Activated T-cell treated with anti-CD3 and anti-CD28 coated beads, Interleukin-2, amount 50 U/mL, for 1 hour (primary cell): ENCODE measurements at regions not wholly inside any gene's neighbourhood (a gene's known extent, or its start where the extent isn't known, plus 50 kb on each side); places are given as distances from the start of the nearest gene placed in this dataset.

Experiments used
- DNase-seq: peaks from one replicate; pipeline ENCODE4 v3.0.0-alpha.2; 2020

GRCh38 chr6:133697666-133698065 is 191.2 kb upstream of the TCF21 start:
- DNase-seq: no peak

DNA sequence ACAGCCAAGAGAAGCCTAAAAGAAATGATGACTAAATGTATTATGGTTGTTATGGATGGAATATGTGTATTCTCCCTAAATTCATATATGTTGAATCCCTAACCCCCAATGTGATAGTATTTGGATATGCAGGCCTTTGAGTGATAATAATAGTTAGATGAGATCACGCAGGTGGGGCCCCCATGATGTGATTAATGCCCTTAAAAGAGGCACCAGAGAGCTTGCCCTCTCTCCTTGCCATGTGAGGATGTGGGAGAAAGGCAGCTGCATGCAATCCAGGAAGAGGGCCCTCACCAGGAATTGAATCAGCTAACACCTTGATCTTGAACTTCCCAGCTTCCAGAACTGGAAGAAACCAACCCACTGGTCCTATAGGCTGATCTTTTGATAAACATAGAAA is 190.6 kb upstream of the TCF21 start:
- no peak for DNase-seq

- no peak for DNase-seq
Observed at GRCh38 chr6:133699741-133700385, 189.1 kb upstream of the TCF21 start.

DNA sequence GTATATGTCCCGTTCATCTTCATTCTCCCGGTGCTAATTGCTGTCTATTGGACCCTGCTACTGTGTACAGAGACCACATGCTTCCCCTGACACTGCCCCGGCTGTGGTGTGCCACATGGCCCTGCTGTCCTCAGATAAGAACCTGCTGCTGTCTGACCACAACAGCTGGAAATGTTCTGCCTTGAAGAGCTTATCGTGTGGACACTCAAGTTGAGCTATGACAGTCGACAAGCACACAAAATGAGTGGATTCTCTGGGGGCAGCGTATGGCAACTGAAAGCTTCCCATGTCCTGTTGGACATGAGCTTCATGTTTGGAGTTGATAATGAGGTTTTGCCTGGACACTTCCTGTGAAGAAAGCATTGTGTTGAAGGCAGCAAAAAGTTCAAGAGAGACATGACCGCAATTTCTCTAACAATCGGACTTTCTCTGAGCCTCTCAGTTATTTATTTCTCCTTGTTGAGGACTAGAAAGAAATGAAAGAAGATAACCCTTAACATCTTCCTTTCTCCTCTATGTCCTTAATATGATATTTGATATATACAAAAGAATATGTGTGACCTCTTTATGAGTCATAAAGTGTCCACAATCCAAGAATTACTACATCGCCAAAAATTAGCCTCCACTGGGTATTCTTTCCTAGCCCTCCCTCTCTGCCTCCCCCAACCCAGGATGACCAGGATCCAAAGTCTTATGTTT is 187.1 kb upstream of the TCF21 start:
- DNase-seq: no peak

- no peak for DNase-seq
Observed at GRCh38 chr6:133704371-133704770, 184.5 kb upstream of the TCF21 start.

- no peak for DNase-seq
Observed at GRCh38 chr6:133705066-133705465, 183.8 kb upstream of the TCF21 start.

GRCh38 chr6:133705731-133706130 is 183.2 kb upstream of the TCF21 start:
- DNase-seq: no peak

DNA sequence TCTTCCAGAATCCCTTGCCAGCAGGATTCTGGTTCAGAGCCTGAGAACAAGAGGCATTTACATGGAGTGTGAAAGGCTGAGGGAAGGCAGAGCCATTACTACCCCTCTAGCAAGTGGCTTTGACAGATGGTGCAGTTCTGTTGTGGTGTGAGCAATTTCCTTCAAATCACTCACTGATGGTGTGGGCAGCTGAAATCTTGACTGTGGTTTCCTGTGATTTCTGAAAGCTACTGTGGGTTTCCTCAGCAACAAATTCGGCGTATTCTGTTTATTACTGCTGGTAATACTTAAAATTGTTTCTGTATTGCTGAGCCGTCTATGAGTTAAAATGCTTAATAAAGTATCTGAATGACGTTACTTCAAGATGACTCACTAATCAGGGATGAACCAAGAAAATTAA is 181.5 kb upstream of the TCF21 start:
- DNase-seq: no peak

DNA sequence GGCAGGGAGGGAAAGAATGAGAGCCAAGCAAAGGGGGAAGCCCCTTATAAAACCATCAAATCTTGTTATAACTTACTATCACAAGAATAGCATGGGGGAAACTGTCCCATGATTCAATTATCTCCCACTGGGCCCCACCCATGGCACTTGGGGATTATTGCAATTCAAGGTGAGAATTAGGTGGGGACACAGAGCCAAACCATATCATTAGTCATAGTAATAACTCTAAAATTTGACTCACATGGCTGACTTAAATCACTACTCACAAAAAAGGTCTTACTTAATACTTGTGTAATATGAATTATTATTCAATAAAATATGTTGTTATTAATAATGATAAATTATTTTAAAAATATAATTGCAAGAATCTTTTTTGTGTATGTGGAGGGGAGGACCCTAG is 178.1 kb upstream of the TCF21 start:
- no peak for DNase-seq

DNA sequence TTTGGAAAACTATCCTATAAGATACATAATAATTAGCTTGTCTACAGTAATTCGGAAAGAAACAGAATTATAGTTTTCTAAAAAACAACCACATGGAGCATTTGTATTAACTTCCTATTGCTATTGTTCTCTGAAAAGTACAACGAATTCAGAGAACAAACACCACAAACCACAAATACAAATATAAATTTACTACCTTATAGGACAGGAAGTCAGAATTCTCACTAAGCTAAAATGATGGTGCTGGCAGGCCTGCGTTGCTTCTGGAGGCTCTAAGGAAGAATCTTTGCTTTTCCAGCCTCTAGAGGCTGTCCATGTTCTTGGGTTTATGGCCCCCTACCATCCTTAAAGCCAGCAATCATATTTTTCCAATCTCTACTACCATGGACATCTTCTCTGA is 173.6 kb upstream of the TCF21 start:
- no peak for DNase-seq

- no peak for DNase-seq
Observed at GRCh38 chr6:133724726-133725125, 164.2 kb upstream of the TCF21 start.

DNA sequence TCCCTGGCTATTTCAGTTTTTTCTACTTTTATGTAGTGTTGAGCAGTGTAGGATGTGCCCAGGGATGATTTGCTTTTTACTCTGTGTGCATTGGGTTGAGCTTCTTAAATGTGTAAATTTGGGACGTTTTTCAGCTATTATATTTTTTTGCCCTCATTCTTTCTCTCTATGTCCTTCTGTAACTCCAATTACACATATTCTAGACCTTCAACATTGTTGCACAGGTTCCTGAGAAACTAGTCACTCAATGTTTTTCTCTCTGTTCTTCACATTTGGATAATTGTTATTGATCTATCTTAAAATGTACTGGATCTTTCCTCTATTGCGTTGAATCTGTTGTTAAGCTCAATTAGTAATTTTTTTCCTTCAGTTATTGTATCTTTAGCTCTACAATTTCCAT is 162.7 kb upstream of the TCF21 start:
- DNase-seq: no peak

DNA sequence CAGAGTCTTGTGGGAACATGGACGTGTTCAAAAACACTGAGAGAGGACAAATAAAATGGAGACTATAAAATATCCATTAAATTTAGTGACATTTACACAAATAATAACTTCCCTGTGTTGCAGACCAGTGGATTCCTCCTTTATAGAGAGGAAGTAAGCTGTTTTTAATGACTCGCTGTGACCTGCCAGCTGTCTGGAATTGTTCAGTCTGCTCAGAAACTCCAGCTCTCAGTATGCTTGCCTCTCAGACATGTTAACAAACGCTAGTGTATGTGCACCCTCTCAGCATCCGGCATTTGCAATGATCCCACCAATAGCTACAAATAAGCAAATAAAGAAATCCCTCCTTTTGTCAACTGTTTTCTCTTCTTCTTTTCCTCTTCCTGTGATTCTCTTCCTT is 158.0 kb upstream of the TCF21 start:
- DNase-seq: no peak

DNA sequence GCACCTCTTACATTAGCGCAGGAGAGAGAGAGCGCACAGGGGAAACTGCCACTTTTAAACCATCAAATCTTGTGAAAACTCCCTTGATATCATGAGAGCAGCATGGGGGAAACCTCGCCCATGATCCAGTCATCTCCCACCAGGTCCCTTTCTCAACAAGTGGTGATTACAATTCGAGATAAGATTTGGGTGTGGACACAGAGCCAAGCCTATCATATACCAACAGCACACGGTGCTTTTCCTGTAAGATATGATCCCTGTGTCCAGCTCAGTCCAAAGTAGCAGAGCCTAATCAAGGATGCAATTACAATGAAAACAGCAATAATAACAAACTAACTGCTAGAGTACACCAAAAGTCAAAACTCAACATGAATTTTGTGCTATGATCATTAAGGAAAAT is 148.7 kb upstream of the TCF21 start:
- no peak for DNase-seq

- DNase-seq: no peak
Observed at GRCh38 chr6:133740816-133741215, 148.1 kb upstream of the TCF21 start.

- no peak for DNase-seq
Observed at GRCh38 chr6:133741375-133741861, 147.5 kb upstream of the TCF21 start.

GRCh38 chr6:133743621-133744020 is 145.3 kb upstream of the TCF21 start:
- DNase-seq: no peak

DNA sequence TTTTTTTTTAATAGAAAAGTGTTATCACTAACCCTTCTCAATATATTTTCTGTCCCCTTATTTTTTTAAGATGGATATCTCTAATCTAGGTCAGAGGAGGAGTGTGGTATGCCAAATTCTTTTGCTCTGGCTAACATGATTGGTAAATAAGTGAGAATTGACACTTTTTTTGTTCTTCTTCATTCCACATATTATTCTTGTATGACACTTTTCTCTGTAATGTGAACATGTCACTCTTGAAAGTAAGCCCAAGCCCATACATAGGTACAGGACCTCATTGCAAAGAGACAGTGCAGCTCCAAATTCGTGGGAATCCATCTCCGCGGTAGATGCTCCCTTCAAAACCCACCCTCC is 142.5 kb upstream of the TCF21 start:
- DNase-seq: no peak

DNA sequence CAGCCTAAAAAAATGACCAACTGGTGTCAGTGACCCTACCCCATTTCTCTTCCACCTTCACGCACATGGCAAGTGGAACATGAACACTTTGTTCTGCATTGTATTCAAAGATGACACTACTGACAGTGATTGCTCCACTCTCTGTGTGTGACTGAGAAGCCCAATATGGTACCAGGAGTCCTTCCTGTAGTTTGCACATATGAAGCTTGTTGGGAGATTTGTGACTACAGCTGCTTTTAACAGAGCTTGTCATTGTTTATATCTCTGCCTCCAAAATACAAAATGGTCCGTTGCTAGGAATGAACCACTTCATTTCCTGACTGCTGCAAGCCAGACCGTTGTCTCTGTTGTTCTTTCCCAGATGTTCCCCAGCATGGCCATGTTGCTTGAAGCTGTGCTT is 140.3 kb upstream of the TCF21 start:
- no peak for DNase-seq

GRCh38 chr6:133749427-133749826 is 139.5 kb upstream of the TCF21 start:
- DNase-seq: no peak

DNA sequence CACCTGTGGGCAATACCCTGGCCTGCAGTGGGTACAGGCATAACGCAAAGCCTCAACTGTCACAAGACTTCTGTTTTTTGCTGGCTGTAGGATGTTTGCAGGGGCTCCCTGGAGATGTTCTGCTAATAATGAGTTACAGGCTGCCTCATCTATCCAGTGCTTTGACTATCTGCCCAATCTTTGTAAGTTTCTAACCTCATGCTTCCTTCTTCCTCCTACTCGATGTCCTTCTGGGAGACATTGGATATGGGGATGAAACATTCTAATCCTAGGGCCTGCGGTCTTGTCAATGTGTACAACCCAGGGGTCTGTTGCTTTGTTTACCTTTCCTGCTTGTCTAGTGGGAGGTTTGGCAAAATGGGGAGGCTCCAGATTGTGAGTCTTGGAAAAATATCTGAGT is 136.8 kb upstream of the TCF21 start:
- DNase-seq: no peak

- DNase-seq: no peak
Observed at GRCh38 chr6:133753756-133754155, 135.2 kb upstream of the TCF21 start.

DNA sequence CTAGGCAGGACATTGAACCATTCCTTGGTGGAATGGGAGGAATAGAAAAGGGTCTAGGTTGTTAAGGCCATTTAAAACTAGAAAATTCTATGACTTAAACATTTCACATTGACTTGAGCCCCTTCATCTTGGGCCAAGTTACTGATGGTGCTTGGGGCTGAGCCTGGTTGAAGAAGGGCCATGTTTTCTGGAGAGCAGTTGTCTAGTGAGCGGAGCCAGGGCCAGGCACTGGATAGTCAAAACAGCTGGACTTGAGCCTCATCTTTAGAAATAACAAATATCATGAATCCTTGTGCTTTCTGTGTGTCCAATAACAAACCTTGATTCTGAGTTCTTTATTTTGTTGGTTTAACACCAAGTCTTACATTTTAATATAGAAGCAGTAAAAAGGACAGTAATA is 134.6 kb upstream of the TCF21 start:
- no peak for DNase-seq

DNA sequence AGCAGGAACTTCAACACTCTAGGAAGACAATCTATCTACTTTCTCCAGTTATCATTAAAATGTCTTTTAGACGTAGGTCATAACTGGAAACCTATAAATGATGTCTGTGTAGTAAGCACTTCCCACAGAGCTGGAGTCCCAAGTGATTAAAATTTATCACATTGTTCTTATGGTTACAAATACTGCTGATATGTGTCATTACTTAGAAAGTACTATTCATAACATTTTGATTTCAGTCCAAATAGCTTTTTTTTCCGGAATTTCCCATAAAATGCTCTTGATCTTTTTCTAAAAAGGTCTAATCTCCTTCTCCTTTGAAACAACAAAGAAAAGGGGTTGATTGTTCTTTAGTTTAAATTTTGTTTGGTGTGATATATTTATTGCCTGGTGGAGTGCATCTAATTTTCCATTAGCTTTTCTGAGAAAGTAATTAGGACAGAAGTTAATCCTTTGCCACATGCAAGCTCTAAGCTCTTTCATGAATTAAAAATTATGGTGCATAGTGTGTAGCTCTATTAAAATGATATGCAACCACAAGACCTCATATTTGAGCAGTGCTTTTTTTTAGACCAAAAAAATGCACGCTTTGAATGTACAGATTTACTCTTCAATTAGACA is 132.7 kb upstream of the TCF21 start:
- DNase-seq: no peak

DNA sequence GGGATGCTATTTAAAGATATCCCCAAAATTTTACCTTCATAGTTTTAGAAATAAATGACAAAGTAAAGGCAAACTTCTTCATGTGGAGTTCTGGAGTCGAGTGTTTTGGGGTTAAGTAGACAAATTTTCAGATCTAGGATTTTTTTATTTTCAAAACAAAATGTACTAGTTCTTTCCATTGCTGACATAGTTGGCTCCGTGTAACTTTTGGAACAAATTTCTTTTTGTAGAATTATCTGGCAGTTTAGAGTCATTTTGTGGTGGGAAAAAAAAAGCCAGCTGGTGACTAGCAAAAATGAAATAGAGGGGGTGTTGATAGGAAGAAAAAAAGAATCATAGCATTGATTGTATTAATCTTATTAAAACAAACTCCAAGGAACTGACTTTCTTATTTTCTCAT is 131.6 kb upstream of the TCF21 start:
- no peak for DNase-seq
